ENCODE measurements at regions not wholly inside any gene's neighbourhood (a gene's known extent, or its start where the extent isn't known, plus 50 kb on each side); places are given as distances from the start of the nearest gene placed in this dataset.

GRCh38 chr5:166488560-166488959 lies 1802.9 kb upstream of the WWC1 start:
- Histone ChIP-seq H3K27me3 (no peaks in the 10 kb centered on the region), H3K9me2 (replicated peaks; ENCODE audit: insufficient read depth) (no peaks in the 10 kb centered on the region), H2AFZ (no peak overlapping the region), H3K36me3 (replicated peaks; ENCODE audit: insufficient read depth, low read depth) (no peaks in the 10 kb centered on the region), H3K4me3 (no peak overlapping the region), H3K4me2 (no peak overlapping the region), H4K20me1 (ENCODE audit: insufficient read depth, poor library complexity, severe bottlenecking) (no peaks in the 10 kb centered on the region), H3K9me3 (ENCODE audit: low read depth) (no peaks in the 10 kb centered on the region), H3K79me2 (no peaks in the 10 kb centered on the region), H3K27ac (no peak overlapping the region), H3K4me1 (ENCODE audit: insufficient read depth) (no peaks in the 10 kb centered on the region)
- no peak for DNase-seq (ENCODE audit: low spot score)
- TF ChIP-seq CTCF (IDR thresholded peaks at IDR 0.05; ENCODE audit: poor library complexity) (no peak), EZH2 (IDR thresholded peaks at IDR 0.05; ENCODE audit: borderline replicate concordance) (no peak), EZH2phosphoT487 (IDR thresholded peaks at IDR 0.05; ENCODE audit: low read depth, severe bottlenecking, unreplicated experiment) (no peak)
- WGBS (ENCODE audit: low lambda C conversion rate, missing lambda C conversion rate) = 65% methylated on average over 3 of the region's 3 CpGs

- Histone ChIP-seq H3K27ac (no peak overlapping the region), H3K36me3 (replicated peaks; ENCODE audit: insufficient read depth, low read depth) (no peaks in the 10 kb centered on the region), H3K4me2 (no peak overlapping the region), H3K79me2 (no peaks in the 10 kb centered on the region), H2AFZ (no peak overlapping the region), H4K20me1 (ENCODE audit: insufficient read depth, poor library complexity, severe bottlenecking) (no peaks in the 10 kb centered on the region), H3K9me2 (replicated peaks; ENCODE audit: insufficient read depth) (no peaks in the 10 kb centered on the region), H3K4me3 (no peak overlapping the region), H3K9me3 (ENCODE audit: low read depth) (no peaks in the 10 kb centered on the region), H3K27me3 (no peaks in the 10 kb centered on the region), H3K4me1 (ENCODE audit: insufficient read depth) (no peaks in the 10 kb centered on the region)
- TF ChIP-seq EZH2phosphoT487 (IDR thresholded peaks at IDR 0.05; ENCODE audit: low read depth, severe bottlenecking, unreplicated experiment) (no peak), EZH2 (IDR thresholded peaks at IDR 0.05; ENCODE audit: borderline replicate concordance) (no peak), CTCF (IDR thresholded peaks at IDR 0.05; ENCODE audit: poor library complexity) (no peak)
- no peak for DNase-seq (ENCODE audit: low spot score)
- 78% methylated on average over 2 of the region's 2 CpGs for WGBS (ENCODE audit: low lambda C conversion rate, missing lambda C conversion rate)
Measured at GRCh38 chr5:166493040-166493439, 1798.4 kb upstream of the WWC1 start.

- peak; percentile 34 for DNase-seq (ENCODE audit: low spot score)
- Histone ChIP-seq H3K79me2 (no peaks in the 10 kb centered on the region), H3K27ac (no peak overlapping the region), H3K9me3 (ENCODE audit: low read depth) (no peaks in the 10 kb centered on the region), H3K4me2 (no peak overlapping the region), H3K4me3 (no peak overlapping the region), H3K9me2 (replicated peaks; ENCODE audit: insufficient read depth) (no peaks in the 10 kb centered on the region), H3K27me3 (no peaks in the 10 kb centered on the region), H3K36me3 (replicated peaks; ENCODE audit: insufficient read depth, low read depth) (no peaks in the 10 kb centered on the region), H2AFZ (no peak overlapping the region), H3K4me1 (ENCODE audit: insufficient read depth) (no peaks in the 10 kb centered on the region), H4K20me1 (ENCODE audit: insufficient read depth, poor library complexity, severe bottlenecking) (no peaks in the 10 kb centered on the region)
- TF ChIP-seq EZH2phosphoT487 (IDR thresholded peaks at IDR 0.05; ENCODE audit: low read depth, severe bottlenecking, unreplicated experiment) = no peak
- 82% methylated on average over 7 of the region's 7 CpGs for WGBS (ENCODE audit: low lambda C conversion rate, missing lambda C conversion rate)
Measured at GRCh38 chr5:166493612-166494011, 1797.8 kb upstream of the WWC1 start.

- H3K27ac ChIP-seq = no peak overlapping the region
- no peaks in the 10 kb centered on the region for H3K79me2 ChIP-seq
- no peaks in the 10 kb centered on the region for H3K36me3 ChIP-seq (replicated peaks; ENCODE audit: insufficient read depth, low read depth)
- 46% methylated on average over 3 of the region's 3 CpGs for WGBS (ENCODE audit: low lambda C conversion rate, missing lambda C conversion rate)
- H3K27me3 ChIP-seq = no peaks in the 10 kb centered on the region
- no peaks in the 10 kb centered on the region for H3K9me3 ChIP-seq (ENCODE audit: low read depth)
- no peak overlapping the region for H3K4me2 ChIP-seq
- no peak overlapping the region for H3K4me3 ChIP-seq
- no peaks in the 10 kb centered on the region for H3K4me1 ChIP-seq (ENCODE audit: insufficient read depth)
- TF ChIP-seq CTCF (IDR thresholded peaks at IDR 0.05; ENCODE audit: poor library complexity) (no peak), EZH2 (IDR thresholded peaks at IDR 0.05; ENCODE audit: borderline replicate concordance) (no peak), EZH2phosphoT487 (IDR thresholded peaks at IDR 0.05; ENCODE audit: low read depth, severe bottlenecking, unreplicated experiment) (no peak)
- DNase-seq (ENCODE audit: low spot score) = no peak
- H2AFZ ChIP-seq = no peak overlapping the region
- no peaks in the 10 kb centered on the region for H3K9me2 ChIP-seq (replicated peaks; ENCODE audit: insufficient read depth)
- no peaks in the 10 kb centered on the region for H4K20me1 ChIP-seq (ENCODE audit: insufficient read depth, poor library complexity, severe bottlenecking)
Measured at GRCh38 chr5:166497496-166498104, 1793.8 kb upstream of the WWC1 start.

Measured in hepatocyte (in vitro differentiated cells).